CD4-positive, alpha-beta T cell treated with Interleukin-2 at 100 ng/mL for 4 hours (primary cell): ENCODE measurements at regions not wholly inside any gene's neighbourhood (a gene's known extent, or its start where the extent isn't known, plus 50 kb on each side); places are given as distances from the start of the nearest gene placed in this dataset.

Source experiments
- DNase-seq: peaks from one replicate; pipeline ENCODE4 v3.0.0-alpha.2; 2020; ENCODE audit warnings: low spot score

- DNase-seq = no peak
Observed at GRCh38 chr2:191514613-191515012, 163.3 kb upstream of the NABP1 start.

- DNase-seq = no peak
Observed at GRCh38 chr2:191515551-191515950, 162.4 kb upstream of the NABP1 start.

- DNase-seq = no peak
Observed at GRCh38 chr2:191516260-191516659, 161.7 kb upstream of the NABP1 start.

GRCh38 chr2:191521608-191522208, 156.2 kb upstream of the NABP1 start:
- peak; percentile 31 for DNase-seq

GRCh38 chr2:191522478-191523120, 155.3 kb upstream of the NABP1 start:
- no peak for DNase-seq

GRCh38 chr2:191526091-191526490, 151.8 kb upstream of the NABP1 start:
- DNase-seq = no peak

GRCh38 chr2:191526536-191526935, 151.4 kb upstream of the NABP1 start:
- no peak for DNase-seq

GRCh38 chr2:191526953-191527556, 150.9 kb upstream of the NABP1 start:
- DNase-seq = no peak

- DNase-seq = no peak
Observed at GRCh38 chr2:191530618-191531017, 147.3 kb upstream of the NABP1 start.

GRCh38 chr2:191533693-191534180, 144.2 kb upstream of the NABP1 start:
- DNase-seq = no peak

GRCh38 chr2:191537921-191538320, 140.0 kb upstream of the NABP1 start:
- no peak for DNase-seq

- no peak for DNase-seq
Observed at GRCh38 chr2:191538334-191538903, 139.5 kb upstream of the NABP1 start.

- DNase-seq = peak; percentile 12
Observed at GRCh38 chr2:191539068-191539467, 138.9 kb upstream of the NABP1 start.

GRCh38 chr2:191540681-191541080, 137.3 kb upstream of the NABP1 start:
- DNase-seq = no peak

GRCh38 chr2:191543708-191544107, 134.2 kb upstream of the NABP1 start:
- no peak for DNase-seq

- no peak for DNase-seq
Observed at GRCh38 chr2:191544461-191545062, 133.4 kb upstream of the NABP1 start.

GRCh38 chr2:191545361-191545760, 132.6 kb upstream of the NABP1 start:
- no peak for DNase-seq

- no peak for DNase-seq
Observed at GRCh38 chr2:191552066-191552465, 125.9 kb upstream of the NABP1 start.

GRCh38 chr2:191554240-191554639, 123.7 kb upstream of the NABP1 start:
- no peak for DNase-seq

GRCh38 chr2:191555092-191555742, 122.7 kb upstream of the NABP1 start:
- peak; percentile 84 for DNase-seq

GRCh38 chr2:191556463-191556862, 121.5 kb upstream of the NABP1 start:
- no peak for DNase-seq

- no peak for DNase-seq
Observed at GRCh38 chr2:191557841-191558240, 120.1 kb upstream of the NABP1 start.
